ENCODE measurements at regions not wholly inside any gene's neighbourhood (a gene's known extent, or its start where the extent isn't known, plus 50 kb on each side); places are given as distances from the start of the nearest gene placed in this dataset.
A peak's percentile ranks its signal among the peaks of the same experiment; 100 is the strongest.
"Not testable (repeated sequence)": the region's sequence is repeated elsewhere in the genome, so short reads cannot be mapped to it uniquely, and the experiment has no call there.

GRCh38 chr2:31783446-31784091 lies 202.8 kb upstream of the SRD5A2 start:
- H3K9me3 ChIP-seq (ENCODE audit: control insufficient read depth in 1 of 2, low read length in 2 of 2); H3K4me3 ChIP-seq (ENCODE audit: low read depth in 1 of 2, low read length in 2 of 2); H3K27ac ChIP-seq (ENCODE audit: low read length); H3K36me3 ChIP-seq (ENCODE audit: control insufficient read depth in 1 of 2, insufficient read depth in 2 of 2, low read length in 2 of 2); H3K27me3 ChIP-seq (ENCODE audit: low read depth, low read length); H3K4me1 ChIP-seq (ENCODE audit: control insufficient read depth in 1 of 2, insufficient read depth in 2 of 2, low read length in 2 of 2): not testable (repeated sequence)

- H3K4me3 ChIP-seq (ENCODE audit: low read depth in 1 of 2, low read length in 2 of 2): no peak overlapping the region
- H3K27me3 ChIP-seq (ENCODE audit: low read depth, low read length): no peaks in the 10 kb centered on the region
- H3K9me3 ChIP-seq (ENCODE audit: control insufficient read depth in 1 of 2, low read length in 2 of 2): no peaks in the 10 kb centered on the region
- no peaks in the 10 kb centered on the region for H3K36me3 ChIP-seq (ENCODE audit: control insufficient read depth in 1 of 2, insufficient read depth in 2 of 2, low read length in 2 of 2)
- H3K27ac ChIP-seq (ENCODE audit: low read length): no peak overlapping the region
- H3K4me1 ChIP-seq (ENCODE audit: control insufficient read depth in 1 of 2, insufficient read depth in 2 of 2, low read length in 2 of 2): no peaks in the 10 kb centered on the region
Measured at GRCh38 chr2:31778153-31778552, 197.4 kb upstream of the SRD5A2 start.

- H3K27me3 ChIP-seq (ENCODE audit: low read depth, low read length): no peaks in the 10 kb centered on the region
- H3K4me1 ChIP-seq (ENCODE audit: control insufficient read depth in 1 of 2, insufficient read depth in 2 of 2, low read length in 2 of 2): no peaks in the 10 kb centered on the region
- no peaks in the 10 kb centered on the region for H3K36me3 ChIP-seq (ENCODE audit: control insufficient read depth in 1 of 2, insufficient read depth in 2 of 2, low read length in 2 of 2)
- no peaks in the 10 kb centered on the region for H3K9me3 ChIP-seq (ENCODE audit: control insufficient read depth in 1 of 2, low read length in 2 of 2)
- H3K27ac ChIP-seq (ENCODE audit: low read length): no peak overlapping the region
- H3K4me3 ChIP-seq (ENCODE audit: low read depth in 1 of 2, low read length in 2 of 2): no peak overlapping the region
Measured at GRCh38 chr2:31770741-31771140, 190.0 kb upstream of the SRD5A2 start.

- H3K4me1 ChIP-seq (ENCODE audit: control insufficient read depth in 1 of 2, insufficient read depth in 2 of 2, low read length in 2 of 2): no peaks in the 10 kb centered on the region
- no peak overlapping the region for H3K27ac ChIP-seq (ENCODE audit: low read length)
Measured at GRCh38 chr2:31765078-31765945, 184.6 kb upstream of the SRD5A2 start.

GRCh38 chr2:31764169-31764568 lies 183.4 kb upstream of the SRD5A2 start:
- Histone ChIP-seq H3K27ac (ENCODE audit: low read length) (no peak overlapping the region), H3K27me3 (ENCODE audit: low read depth, low read length) (no peaks in the 10 kb centered on the region)

More at GRCh38 chr2:31765078-31765945, 184.6 kb upstream of the SRD5A2 start:
- H3K9me3 ChIP-seq (ENCODE audit: control insufficient read depth in 1 of 2, low read length in 2 of 2): no peaks in the 10 kb centered on the region
- H3K4me3 ChIP-seq (ENCODE audit: low read depth in 1 of 2, low read length in 2 of 2): no peak overlapping the region
- H3K36me3 ChIP-seq (ENCODE audit: control insufficient read depth in 1 of 2, insufficient read depth in 2 of 2, low read length in 2 of 2): no peaks in the 10 kb centered on the region
- no peaks in the 10 kb centered on the region for H3K27me3 ChIP-seq (ENCODE audit: low read depth, low read length)

GRCh38 chr2:31762085-31762484 lies 181.3 kb upstream of the SRD5A2 start:
- H3K4me1 ChIP-seq (ENCODE audit: control insufficient read depth in 1 of 2, insufficient read depth in 2 of 2, low read length in 2 of 2): no peaks in the 10 kb centered on the region
- H3K27me3 ChIP-seq (ENCODE audit: low read depth, low read length): no peaks in the 10 kb centered on the region
- H3K4me3 ChIP-seq (ENCODE audit: low read depth in 1 of 2, low read length in 2 of 2): no peak overlapping the region
- H3K36me3 ChIP-seq (ENCODE audit: control insufficient read depth in 1 of 2, insufficient read depth in 2 of 2, low read length in 2 of 2): no peaks in the 10 kb centered on the region
- no peak overlapping the region for H3K27ac ChIP-seq (ENCODE audit: low read length)
- no peaks in the 10 kb centered on the region for H3K9me3 ChIP-seq (ENCODE audit: control insufficient read depth in 1 of 2, low read length in 2 of 2)

More at GRCh38 chr2:31764169-31764568, 183.4 kb upstream of the SRD5A2 start:
- Histone ChIP-seq H3K4me1 (ENCODE audit: control insufficient read depth in 1 of 2, insufficient read depth in 2 of 2, low read length in 2 of 2) (no peaks in the 10 kb centered on the region), H3K4me3 (ENCODE audit: low read depth in 1 of 2, low read length in 2 of 2) (no peak overlapping the region), H3K36me3 (ENCODE audit: control insufficient read depth in 1 of 2, insufficient read depth in 2 of 2, low read length in 2 of 2) (no peaks in the 10 kb centered on the region), H3K9me3 (ENCODE audit: control insufficient read depth in 1 of 2, low read length in 2 of 2) (no peaks in the 10 kb centered on the region)

GRCh38 chr2:31757351-31757750 lies 176.6 kb upstream of the SRD5A2 start:
- H3K27ac ChIP-seq (ENCODE audit: low read length); H3K36me3 ChIP-seq (ENCODE audit: control insufficient read depth in 1 of 2, insufficient read depth in 2 of 2, low read length in 2 of 2); H3K27me3 ChIP-seq (ENCODE audit: low read depth, low read length); H3K9me3 ChIP-seq (ENCODE audit: control insufficient read depth in 1 of 2, low read length in 2 of 2); H3K4me1 ChIP-seq (ENCODE audit: control insufficient read depth in 1 of 2, insufficient read depth in 2 of 2, low read length in 2 of 2); H3K4me3 ChIP-seq (ENCODE audit: low read depth in 1 of 2, low read length in 2 of 2): not testable (repeated sequence)

- H3K4me1 ChIP-seq (ENCODE audit: control insufficient read depth in 1 of 2, insufficient read depth in 2 of 2, low read length in 2 of 2); H3K27ac ChIP-seq (ENCODE audit: low read length); H3K36me3 ChIP-seq (ENCODE audit: control insufficient read depth in 1 of 2, insufficient read depth in 2 of 2, low read length in 2 of 2); H3K27me3 ChIP-seq (ENCODE audit: low read depth, low read length): not testable (repeated sequence)
- peak overlapping the region in 1 of 2 donors; percentile 3 for H3K4me3 ChIP-seq (ENCODE audit: low read depth in 1 of 2, low read length in 2 of 2)
- peaks cover 7 to 13% of the 10 kb centered on the region in 2 donors for H3K9me3 ChIP-seq (ENCODE audit: control insufficient read depth in 1 of 2, low read length in 2 of 2)
Measured at GRCh38 chr2:31748746-31749145, 168.0 kb upstream of the SRD5A2 start.

- no peaks in the 10 kb centered on the region for H3K27me3 ChIP-seq (ENCODE audit: low read depth, low read length)
- H3K27ac ChIP-seq (ENCODE audit: low read length): no peak overlapping the region
- H3K9me3 ChIP-seq (ENCODE audit: control insufficient read depth in 1 of 2, low read length in 2 of 2): peaks cover 7 to 13% of the 10 kb centered on the region in 2 donors
- H3K4me1 ChIP-seq (ENCODE audit: control insufficient read depth in 1 of 2, insufficient read depth in 2 of 2, low read length in 2 of 2): no peaks in the 10 kb centered on the region
- peak overlapping the region in 1 of 2 donors; percentile 3 for H3K4me3 ChIP-seq (ENCODE audit: low read depth in 1 of 2, low read length in 2 of 2)
- no peaks in the 10 kb centered on the region for H3K36me3 ChIP-seq (ENCODE audit: control insufficient read depth in 1 of 2, insufficient read depth in 2 of 2, low read length in 2 of 2)
Measured at GRCh38 chr2:31748041-31748440, 167.3 kb upstream of the SRD5A2 start.

- Histone ChIP-seq H3K27me3 (ENCODE audit: low read depth, low read length) (no peaks in the 10 kb centered on the region), H3K27ac (ENCODE audit: low read length) (no peak overlapping the region), H3K36me3 (ENCODE audit: control insufficient read depth in 1 of 2, insufficient read depth in 2 of 2, low read length in 2 of 2) (no peaks in the 10 kb centered on the region), H3K4me1 (ENCODE audit: control insufficient read depth in 1 of 2, insufficient read depth in 2 of 2, low read length in 2 of 2) (no peaks in the 10 kb centered on the region), H3K4me3 (ENCODE audit: low read depth in 1 of 2, low read length in 2 of 2) (no peak overlapping the region), H3K9me3 (ENCODE audit: control insufficient read depth in 1 of 2, low read length in 2 of 2) (peaks cover under 1 to 4% of the 10 kb centered on the region in 2 donors)
Measured at GRCh38 chr2:31739161-31739560, 158.4 kb upstream of the SRD5A2 start.

- no peak overlapping the region for H3K27ac ChIP-seq (ENCODE audit: low read length)
- H3K4me3 ChIP-seq (ENCODE audit: low read depth in 1 of 2, low read length in 2 of 2): no peak overlapping the region
- H3K27me3 ChIP-seq (ENCODE audit: low read depth, low read length): no peaks in the 10 kb centered on the region
- H3K9me3 ChIP-seq (ENCODE audit: control insufficient read depth in 1 of 2, low read length in 2 of 2): peaks cover 0 to 4% of the 10 kb centered on the region in 2 donors
- no peaks in the 10 kb centered on the region for H3K36me3 ChIP-seq (ENCODE audit: control insufficient read depth in 1 of 2, insufficient read depth in 2 of 2, low read length in 2 of 2)
- H3K4me1 ChIP-seq (ENCODE audit: control insufficient read depth in 1 of 2, insufficient read depth in 2 of 2, low read length in 2 of 2): no peaks in the 10 kb centered on the region
Measured at GRCh38 chr2:31736695-31737454, 156.1 kb upstream of the SRD5A2 start.
